ENCODE measurements at regions not wholly inside any gene's neighbourhood (a gene's known extent, or its start where the extent isn't known, plus 50 kb on each side); places are given as distances from the start of the nearest gene placed in this dataset.

- no peak for TF ChIP-seq CTCF (IDR thresholded peaks at IDR 0.05)
- no peak for TF ChIP-seq ZFX (IDR thresholded peaks at IDR 0.05; ENCODE audit: borderline replicate concordance)
Observed at GRCh38 chr10:85124603-85125051, 796.2 kb downstream of the CCSER2 start.

All from 22Rv1 (cell line).